Panc1 (cell line): ENCODE measurements at regions not wholly inside any gene's neighbourhood (a gene's known extent, or its start where the extent isn't known, plus 50 kb on each side); places are given as distances from the start of the nearest gene placed in this dataset.
"Not testable (repeated sequence)": the region's sequence is repeated elsewhere in the genome, so short reads cannot be mapped to it uniquely, and the experiment has no call there.

ENCODE experiments used
- ATAC-seq: fragments of 200-7000 bp; cut with Tn5 transposase; 2 replicates; pipeline ENCODE4 v1.9.1; 2020; ENCODE audit warnings: mild to moderate bottlenecking, moderate library complexity
- BruUV-seq: library from RNA; stranded (reverse); fragments of 400-500 nt; replicated peaks from 2 replicates; lab custom pipeline; 2021; lab: Mats Ljungman, UMichigan
- CTCF ChIA-PET: fragments of 300-600 bp; sonication (Branson Sonifier 250); formaldehyde crosslinking; loops from one replicate; lab custom pipeline; 2022; ENCODE audit warnings: antibody characterized with exemption; lab: Charles Lee
- POLR2A ChIA-PET: fragments of 300-600 bp; sonication (Branson Sonifier 250); formaldehyde crosslinking; loops from one replicate; lab custom pipeline; 2022; ENCODE audit warnings: antibody characterized with exemption; lab: Charles Lee
- DNase-seq: peaks from one replicate; pipeline ENCODE4 v3.0.0-alpha.2; 2010; ENCODE audit warnings: low read depth, low spot score
- H3K27ac ChIP-seq: 2 replicates; pipeline ENCODE4 v1.5.1; 2011; ENCODE audit warnings: mild to moderate bottlenecking, low read length, inconsistent platforms
- H3K27me3 ChIP-seq: fragments of 200-500 bp; sonication (Bioruptor generic); 2 replicates; pipeline ENCODE4 v1.6.0; 2014; ENCODE audit warnings: low read length, inconsistent platforms; ENCODE audit not compliant: control insufficient read depth, insufficient read depth
- H3K36me3 ChIP-seq: fragments of 200-500 bp; sonication (Bioruptor generic); 2 replicates; pipeline ENCODE4 v1.5.1; 2014; ENCODE audit warnings: inconsistent platforms, mild to moderate bottlenecking, low read length, moderate library complexity; ENCODE audit not compliant: control insufficient read depth, insufficient read depth
- H3K4me1 ChIP-seq: 2 replicates; pipeline ENCODE4 v1.5.1; 2011; ENCODE audit warnings: inconsistent platforms, mild to moderate bottlenecking, low read length, moderate library complexity; ENCODE audit not compliant: control insufficient read depth, insufficient read depth
- H3K4me3 ChIP-seq, 2 experiments: 2 replicates each; pipeline ENCODE4 v1.5.1; 2011 to 2012; ENCODE audit warnings: low read depth in 2 of 2, low read length in 2 of 2, mild to moderate bottlenecking in 2 of 2, inconsistent platforms in 1 of 2, moderate library complexity in 1 of 2
- H3K9me3 ChIP-seq: fragments of 200-500 bp; sonication (Bioruptor generic); 2 replicates; pipeline ENCODE4 v1.5.1; 2014; ENCODE audit warnings: low read depth, mild to moderate bottlenecking, inconsistent platforms, low read length, moderate library complexity; ENCODE audit not compliant: control insufficient read depth, insufficient read depth
- POLR2AphosphoS5 ChIP-seq: IDR thresholded peaks from 2 replicates; pipeline ENCODE4 v1.6.1; 2012; ENCODE audit warnings: mild to moderate bottlenecking, low read depth, low read length, moderate library complexity
- SIN3A ChIP-seq: IDR thresholded peaks from 2 replicates; pipeline ENCODE4 v1.6.1; 2012; ENCODE audit warnings: low read depth, mild to moderate bottlenecking, low read length, moderate library complexity, borderline replicate concordance; ENCODE audit not compliant: insufficient read depth
- TCF7L2 ChIP-seq: IDR thresholded peaks from 2 replicates; pipeline ENCODE4 v1.6.1; 2011; ENCODE audit warnings: mild to moderate bottlenecking, low read depth, low read length, inconsistent platforms
- in situ Hi-C: cut with HindIII; loops from 2 replicates; pipeline ENCODE4 v1.10.0; 2016; ENCODE audit warnings: low sequenced_read_pairs, low pct_unique_long_range_greater_than_20kb
- intact Hi-C: fragments of 100-400 bp; cut with micrococcal nuclease; formaldehyde crosslinking; loops from one replicate; pipeline ENCODE4 v1.10.0; 2022; ENCODE audit not compliant: unreplicated experiment
- TF ChIP-seq, protein P1 (sequence below): fragments of 450-650 bp; IDR thresholded peaks from 2 replicates; pipeline ENCODE4 v1.5.1; 2017; ENCODE audit warnings: mild to moderate bottlenecking
- TF ChIP-seq, protein P2 (sequence below), 2 experiments: IDR thresholded peaks; 2 replicates each; pipeline ENCODE4 v1.6.1; 2011 to 2012; ENCODE audit warnings: low read depth in 2 of 2, control low read depth in 1 of 2, low read length in 1 of 2, mild to moderate bottlenecking in 1 of 2, moderate library complexity in 1 of 2; ENCODE audit not compliant: insufficient read depth in 1 of 2

DNA sequence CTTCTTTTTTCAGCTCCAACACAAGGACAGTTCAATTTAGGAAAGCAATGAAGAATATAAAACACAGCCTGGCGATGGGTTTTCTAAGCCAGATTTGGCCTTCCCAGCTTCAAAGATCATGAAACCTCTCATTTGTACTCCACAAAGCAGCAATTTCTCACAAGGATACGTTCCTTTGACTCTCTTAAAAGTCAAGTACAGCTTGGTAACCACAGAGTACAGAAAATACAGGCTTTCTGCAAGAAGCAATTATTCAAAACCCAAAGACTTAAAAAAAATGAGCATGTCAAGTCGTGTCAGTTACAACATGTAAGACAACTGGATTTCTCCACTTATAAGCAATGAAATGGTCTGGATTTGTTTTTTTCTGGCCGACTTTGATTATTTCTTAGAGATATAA is 321.4 kb downstream of the FGFR2 start:
- POLR2A ChIA-PET, result no interaction called here
- Histone ChIP-seq H3K4me3 (no peak overlapping the region), H3K27me3 (peaks cover 3% of the 10 kb centered on the region), H3K4me1 (no peaks in the 10 kb centered on the region), H3K27ac (no peak overlapping the region), H3K36me3 (no peaks in the 10 kb centered on the region), H3K9me3 (no peaks in the 10 kb centered on the region)
- BruUV-seq, result no TSS peak
- intact Hi-C loops, result no loop called here
- TF ChIP-seq SIN3A (no peak), POLR2AphosphoS5 (no peak), TCF7L2 (no peak)
- TF ChIP-seq, protein P1, sequence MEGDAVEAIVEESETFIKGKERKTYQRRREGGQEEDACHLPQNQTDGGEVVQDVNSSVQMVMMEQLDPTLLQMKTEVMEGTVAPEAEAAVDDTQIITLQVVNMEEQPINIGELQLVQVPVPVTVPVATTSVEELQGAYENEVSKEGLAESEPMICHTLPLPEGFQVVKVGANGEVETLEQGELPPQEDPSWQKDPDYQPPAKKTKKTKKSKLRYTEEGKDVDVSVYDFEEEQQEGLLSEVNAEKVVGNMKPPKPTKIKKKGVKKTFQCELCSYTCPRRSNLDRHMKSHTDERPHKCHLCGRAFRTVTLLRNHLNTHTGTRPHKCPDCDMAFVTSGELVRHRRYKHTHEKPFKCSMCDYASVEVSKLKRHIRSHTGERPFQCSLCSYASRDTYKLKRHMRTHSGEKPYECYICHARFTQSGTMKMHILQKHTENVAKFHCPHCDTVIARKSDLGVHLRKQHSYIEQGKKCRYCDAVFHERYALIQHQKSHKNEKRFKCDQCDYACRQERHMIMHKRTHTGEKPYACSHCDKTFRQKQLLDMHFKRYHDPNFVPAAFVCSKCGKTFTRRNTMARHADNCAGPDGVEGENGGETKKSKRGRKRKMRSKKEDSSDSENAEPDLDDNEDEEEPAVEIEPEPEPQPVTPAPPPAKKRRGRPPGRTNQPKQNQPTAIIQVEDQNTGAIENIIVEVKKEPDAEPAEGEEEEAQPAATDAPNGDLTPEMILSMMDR, result no peak
- TF ChIP-seq, protein P2, sequence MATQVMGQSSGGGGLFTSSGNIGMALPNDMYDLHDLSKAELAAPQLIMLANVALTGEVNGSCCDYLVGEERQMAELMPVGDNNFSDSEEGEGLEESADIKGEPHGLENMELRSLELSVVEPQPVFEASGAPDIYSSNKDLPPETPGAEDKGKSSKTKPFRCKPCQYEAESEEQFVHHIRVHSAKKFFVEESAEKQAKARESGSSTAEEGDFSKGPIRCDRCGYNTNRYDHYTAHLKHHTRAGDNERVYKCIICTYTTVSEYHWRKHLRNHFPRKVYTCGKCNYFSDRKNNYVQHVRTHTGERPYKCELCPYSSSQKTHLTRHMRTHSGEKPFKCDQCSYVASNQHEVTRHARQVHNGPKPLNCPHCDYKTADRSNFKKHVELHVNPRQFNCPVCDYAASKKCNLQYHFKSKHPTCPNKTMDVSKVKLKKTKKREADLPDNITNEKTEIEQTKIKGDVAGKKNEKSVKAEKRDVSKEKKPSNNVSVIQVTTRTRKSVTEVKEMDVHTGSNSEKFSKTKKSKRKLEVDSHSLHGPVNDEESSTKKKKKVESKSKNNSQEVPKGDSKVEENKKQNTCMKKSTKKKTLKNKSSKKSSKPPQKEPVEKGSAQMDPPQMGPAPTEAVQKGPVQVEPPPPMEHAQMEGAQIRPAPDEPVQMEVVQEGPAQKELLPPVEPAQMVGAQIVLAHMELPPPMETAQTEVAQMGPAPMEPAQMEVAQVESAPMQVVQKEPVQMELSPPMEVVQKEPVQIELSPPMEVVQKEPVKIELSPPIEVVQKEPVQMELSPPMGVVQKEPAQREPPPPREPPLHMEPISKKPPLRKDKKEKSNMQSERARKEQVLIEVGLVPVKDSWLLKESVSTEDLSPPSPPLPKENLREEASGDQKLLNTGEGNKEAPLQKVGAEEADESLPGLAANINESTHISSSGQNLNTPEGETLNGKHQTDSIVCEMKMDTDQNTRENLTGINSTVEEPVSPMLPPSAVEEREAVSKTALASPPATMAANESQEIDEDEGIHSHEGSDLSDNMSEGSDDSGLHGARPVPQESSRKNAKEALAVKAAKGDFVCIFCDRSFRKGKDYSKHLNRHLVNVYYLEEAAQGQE (IDR thresholded peaks at IDR 0.05; ENCODE audit: insufficient read depth in 1 of 2, low read depth in 2 of 2, low read length in 1 of 2), result no peak
- in situ Hi-C loops, result no loop called here
- DNase-seq, result no peak
- CTCF ChIA-PET, result no interaction called here
- ATAC-seq, result no peak

DNA sequence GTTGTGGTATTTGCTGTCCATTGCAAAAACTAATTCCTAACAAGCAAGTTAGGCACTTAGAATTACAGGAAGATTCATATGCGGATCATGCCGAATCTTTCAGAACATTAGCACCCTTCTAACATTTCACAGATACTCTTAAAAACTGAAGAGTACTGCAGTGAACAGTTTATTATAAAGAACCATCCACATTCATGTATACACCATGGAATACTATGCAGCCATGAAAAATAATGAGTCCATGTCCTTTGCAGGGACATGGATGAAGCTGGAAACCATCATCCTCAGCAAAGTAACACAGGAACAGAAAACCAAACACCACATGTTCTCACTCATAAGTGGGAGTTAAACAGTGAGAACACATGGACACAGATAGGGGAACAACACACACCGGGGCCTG is 319.9 kb downstream of the FGFR2 start:
- H3K4me1 ChIP-seq, DNase-seq, intact Hi-C loops, CTCF ChIA-PET, ATAC-seq, BruUV-seq, H3K27ac ChIP-seq, in situ Hi-C loops, H3K36me3 ChIP-seq, H3K4me3 ChIP-seq, H3K27me3 ChIP-seq, H3K9me3 ChIP-seq: not testable (repeated sequence)
- POLR2A ChIA-PET, result interaction anchor here (0.6 kb wide), 1 partner anchor 321 kb away, joined by 3 read pairs; no protein-coding TSS in a partner anchor

DNA sequence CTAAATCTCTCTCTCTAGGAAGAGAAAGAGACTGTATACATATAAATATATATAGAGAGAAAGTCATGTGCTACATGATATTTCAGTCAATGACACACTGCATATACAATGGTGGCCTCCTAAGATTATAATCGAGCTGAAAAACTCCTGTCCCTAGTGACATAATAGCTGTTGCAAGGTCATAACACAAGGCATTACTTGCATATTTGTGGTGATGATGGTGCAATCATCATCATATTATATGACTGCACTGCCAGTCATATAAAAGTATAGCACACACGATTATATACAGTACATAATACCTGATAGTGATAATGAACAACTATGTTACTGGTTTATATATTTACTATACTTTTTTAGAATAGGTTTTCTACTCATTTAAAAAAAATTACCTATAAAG is 316.7 kb downstream of the FGFR2 start:
- POLR2A ChIA-PET, result no interaction called here
- intact Hi-C loops (no loop called here), in situ Hi-C loops (no loop called here)
- H3K27ac ChIP-seq, result no peak overlapping the region
- no TSS peak for BruUV-seq
- H3K9me3 ChIP-seq, result no peaks in the 10 kb centered on the region
- no peak for DNase-seq
- CTCF ChIA-PET, result no interaction called here
- ATAC-seq, result no peak
- 0 out of 2 replicates have a peak, but pooled peaks cover 2% of the 10 kb centered on the region for H3K4me1 ChIP-seq
- no peaks in the 10 kb centered on the region for H3K36me3 ChIP-seq
- H3K27me3 ChIP-seq, result peaks cover 9% of the 10 kb centered on the region
- TF ChIP-seq, protein P1, result no peak
- TF ChIP-seq, protein P2 (IDR thresholded peaks at IDR 0.05; ENCODE audit: insufficient read depth in 1 of 2, low read depth in 2 of 2, low read length in 1 of 2), result no peak
- TF ChIP-seq SIN3A (no peak), TCF7L2 (no peak), POLR2AphosphoS5 (no peak)
- H3K4me3 ChIP-seq, result no peak overlapping the region
